ENCODE measurements at regions not wholly inside any gene's neighbourhood (a gene's known extent, or its start where the extent isn't known, plus 50 kb on each side); places are given as distances from the start of the nearest gene placed in this dataset.

GRCh38 chr6:170130771-170131241 is 160.1 kb downstream of the DLL1 start:
- Histone ChIP-seq H3K36me3 (ENCODE audit: control insufficient read depth in 4 of 4, insufficient read depth in 4 of 4, low read length in 4 of 4) (no peaks in the 10 kb centered on the region), H3K27ac (ENCODE audit: low read depth in 1 of 2, low read length in 1 of 2) (no peak overlapping the region), H3K9ac (ENCODE audit: insufficient read depth in 1 of 2, low read length in 2 of 2) (no peak overlapping the region), H3K4me3 (no peak overlapping the region), H3K9me3 (ENCODE audit: control insufficient read depth in 4 of 4, insufficient read depth in 3 of 4, low read length in 3 of 4) (no peaks in the 10 kb centered on the region), H3K27me3 (ENCODE audit: control insufficient read depth in 3 of 3, insufficient read depth in 3 of 3, low read length in 2 of 3) (no peaks in the 10 kb centered on the region), H3K4me1 (ENCODE audit: control insufficient read depth in 5 of 5, insufficient read depth in 5 of 5, low read length in 5 of 5) (peaks cover 0 to 18% (median 5%) of the 10 kb centered on the region in 5 donors)
- ATAC-seq (ENCODE audit: insufficient read depth, low FRiP score): no peak
- DNase-seq: peak in 1 of 3 donors; percentile 11
- TF ChIP-seq CTCF (IDR thresholded peaks at IDR 0.05; ENCODE audit: control extremely low read depth, extremely low read depth): no peak
- WGBS, 2 donors: 81 to 86% methylated on average over 9 of the region's 9 CpGs

GRCh38 chr6:170130201-170130621 is 160.7 kb downstream of the DLL1 start:
- WGBS, 2 donors: 74 to 89% methylated on average over 15 of the region's 15 CpGs
- TF ChIP-seq CTCF (IDR thresholded peaks at IDR 0.05; ENCODE audit: control extremely low read depth, extremely low read depth): no peak
- no peaks in the 10 kb centered on the region for H3K9me3 ChIP-seq (ENCODE audit: control insufficient read depth in 4 of 4, insufficient read depth in 3 of 4, low read length in 3 of 4)
- no peak overlapping the region for H3K9ac ChIP-seq (ENCODE audit: insufficient read depth in 1 of 2, low read length in 2 of 2)
- H3K27me3 ChIP-seq (ENCODE audit: control insufficient read depth in 3 of 3, insufficient read depth in 3 of 3, low read length in 2 of 3): no peaks in the 10 kb centered on the region
- no peak overlapping the region for H3K27ac ChIP-seq (ENCODE audit: low read depth in 1 of 2, low read length in 1 of 2)
- H3K4me3 ChIP-seq: no peak overlapping the region
- ATAC-seq (ENCODE audit: insufficient read depth, low FRiP score) (no peak), DNase-seq (no peak)
- H3K36me3 ChIP-seq (ENCODE audit: control insufficient read depth in 4 of 4, insufficient read depth in 4 of 4, low read length in 4 of 4): no peaks in the 10 kb centered on the region
- peaks cover 0 to 18% (median 5%) of the 10 kb centered on the region in 5 donors for H3K4me1 ChIP-seq (ENCODE audit: control insufficient read depth in 5 of 5, insufficient read depth in 5 of 5, low read length in 5 of 5)

- Histone ChIP-seq H3K4me1 (ENCODE audit: control insufficient read depth in 5 of 5, insufficient read depth in 5 of 5, low read length in 5 of 5) (peaks cover 0 to 18% (median 5%) of the 10 kb centered on the region in 5 donors), H3K9me3 (ENCODE audit: control insufficient read depth in 4 of 4, insufficient read depth in 3 of 4, low read length in 3 of 4) (no peaks in the 10 kb centered on the region), H3K27ac (ENCODE audit: low read depth in 1 of 2, low read length in 1 of 2) (no peak overlapping the region), H3K9ac (ENCODE audit: insufficient read depth in 1 of 2, low read length in 2 of 2) (no peak overlapping the region), H3K27me3 (ENCODE audit: control insufficient read depth in 3 of 3, insufficient read depth in 3 of 3, low read length in 2 of 3) (no peaks in the 10 kb centered on the region), H3K4me3 (no peak overlapping the region), H3K36me3 (ENCODE audit: control insufficient read depth in 4 of 4, insufficient read depth in 4 of 4, low read length in 4 of 4) (no peaks in the 10 kb centered on the region)
- no peak for TF ChIP-seq CTCF (IDR thresholded peaks at IDR 0.05; ENCODE audit: control extremely low read depth, extremely low read depth)
- peak; percentile 74 to 89 (median 83) for DNase-seq
- 49 to 77% methylated on average over 14 of the region's 14 CpGs for WGBS, 2 donors
- no peak for ATAC-seq (ENCODE audit: insufficient read depth, low FRiP score)
Measured at GRCh38 chr6:170129691-170130171, 161.1 kb downstream of the DLL1 start.

Data from lung (tissue), 11 donors.